ENCODE measurements at regions not wholly inside any gene's neighbourhood (a gene's known extent, or its start where the extent isn't known, plus 50 kb on each side); places are given as distances from the start of the nearest gene placed in this dataset.

DNA sequence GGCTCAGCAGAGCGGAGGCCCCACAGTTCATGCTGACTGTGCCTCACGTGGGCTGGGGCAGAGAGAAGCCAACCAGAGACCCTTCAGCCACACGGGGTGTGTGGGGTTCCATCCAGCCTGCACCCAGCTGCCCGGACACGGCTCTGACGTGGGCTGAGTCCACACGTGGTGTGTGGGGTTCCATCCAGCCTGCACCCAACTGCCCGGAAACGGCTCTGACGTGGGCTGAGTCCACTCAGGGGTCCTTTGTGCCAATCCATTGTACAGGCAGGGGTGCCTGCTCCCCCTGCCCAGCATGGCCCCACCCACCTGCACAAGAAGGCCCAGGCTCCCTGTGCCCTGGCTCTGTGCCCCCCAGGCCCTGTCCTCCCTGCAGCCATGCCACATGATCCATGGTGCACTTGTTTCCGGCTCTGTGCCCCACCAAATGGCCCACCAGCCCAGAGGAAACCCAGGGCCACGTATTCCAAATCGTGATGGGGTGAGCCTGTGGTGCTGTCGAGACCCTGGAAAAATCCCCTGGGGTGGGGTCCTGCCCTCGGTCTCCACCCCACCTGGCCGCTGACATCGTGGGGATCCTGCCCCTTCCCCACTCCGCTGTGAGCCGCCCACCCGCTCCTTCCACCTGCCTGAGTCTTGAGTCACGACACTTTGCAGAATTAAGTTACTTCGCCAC lies 99.3 kb upstream of the SFSWAP start:
- TF ChIP-seq, protein P1, sequence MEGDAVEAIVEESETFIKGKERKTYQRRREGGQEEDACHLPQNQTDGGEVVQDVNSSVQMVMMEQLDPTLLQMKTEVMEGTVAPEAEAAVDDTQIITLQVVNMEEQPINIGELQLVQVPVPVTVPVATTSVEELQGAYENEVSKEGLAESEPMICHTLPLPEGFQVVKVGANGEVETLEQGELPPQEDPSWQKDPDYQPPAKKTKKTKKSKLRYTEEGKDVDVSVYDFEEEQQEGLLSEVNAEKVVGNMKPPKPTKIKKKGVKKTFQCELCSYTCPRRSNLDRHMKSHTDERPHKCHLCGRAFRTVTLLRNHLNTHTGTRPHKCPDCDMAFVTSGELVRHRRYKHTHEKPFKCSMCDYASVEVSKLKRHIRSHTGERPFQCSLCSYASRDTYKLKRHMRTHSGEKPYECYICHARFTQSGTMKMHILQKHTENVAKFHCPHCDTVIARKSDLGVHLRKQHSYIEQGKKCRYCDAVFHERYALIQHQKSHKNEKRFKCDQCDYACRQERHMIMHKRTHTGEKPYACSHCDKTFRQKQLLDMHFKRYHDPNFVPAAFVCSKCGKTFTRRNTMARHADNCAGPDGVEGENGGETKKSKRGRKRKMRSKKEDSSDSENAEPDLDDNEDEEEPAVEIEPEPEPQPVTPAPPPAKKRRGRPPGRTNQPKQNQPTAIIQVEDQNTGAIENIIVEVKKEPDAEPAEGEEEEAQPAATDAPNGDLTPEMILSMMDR (IDR thresholded peaks at IDR 0.05): no peak
- no peak for TF ChIP-seq POLR2A (IDR thresholded peaks at IDR 0.05)
